ENCODE measurements at regions not wholly inside any gene's neighbourhood (a gene's known extent, or its start where the extent isn't known, plus 50 kb on each side); places are given as distances from the start of the nearest gene placed in this dataset.
A peak's percentile ranks its signal among the peaks of the same experiment; 100 is the strongest.

DNA sequence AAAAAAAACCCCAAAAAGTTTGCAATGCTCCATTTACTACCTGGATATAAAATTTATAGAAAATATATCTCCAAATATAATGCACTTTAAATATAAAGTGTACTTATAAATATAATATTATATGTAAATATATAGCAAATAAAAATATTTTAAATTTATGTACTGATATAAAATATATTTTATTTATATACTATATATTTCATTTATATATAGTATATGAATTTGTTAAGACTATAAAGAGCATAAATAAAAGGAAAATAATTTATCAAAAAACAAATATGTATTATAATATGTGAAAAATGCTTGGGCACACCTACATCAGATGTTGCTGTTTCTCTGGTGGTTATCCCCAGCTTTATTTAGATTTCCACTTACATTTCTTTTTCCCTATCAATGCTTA lies 71.0 kb upstream of the ZBTB18 start:
- H3K27ac ChIP-seq (ENCODE audit: low read depth, low read length), result no peak overlapping the region
- CTCF ChIA-PET, result no interaction called here
- H3K9me3 ChIP-seq (ENCODE audit: control insufficient read depth, insufficient read depth, low read length), result no peaks in the 10 kb centered on the region
- POLR2A ChIA-PET, result no interaction called here
- DNase-seq (ENCODE audit: low read depth, low spot score), result no peak
- peaks cover 6% of the 10 kb centered on the region for H3K27me3 ChIP-seq (ENCODE audit: control insufficient read depth, insufficient read depth, low read length)
- no peak overlapping the region for H3K4me3 ChIP-seq (ENCODE audit: low read depth, low read length)
- TF ChIP-seq, protein P1, sequence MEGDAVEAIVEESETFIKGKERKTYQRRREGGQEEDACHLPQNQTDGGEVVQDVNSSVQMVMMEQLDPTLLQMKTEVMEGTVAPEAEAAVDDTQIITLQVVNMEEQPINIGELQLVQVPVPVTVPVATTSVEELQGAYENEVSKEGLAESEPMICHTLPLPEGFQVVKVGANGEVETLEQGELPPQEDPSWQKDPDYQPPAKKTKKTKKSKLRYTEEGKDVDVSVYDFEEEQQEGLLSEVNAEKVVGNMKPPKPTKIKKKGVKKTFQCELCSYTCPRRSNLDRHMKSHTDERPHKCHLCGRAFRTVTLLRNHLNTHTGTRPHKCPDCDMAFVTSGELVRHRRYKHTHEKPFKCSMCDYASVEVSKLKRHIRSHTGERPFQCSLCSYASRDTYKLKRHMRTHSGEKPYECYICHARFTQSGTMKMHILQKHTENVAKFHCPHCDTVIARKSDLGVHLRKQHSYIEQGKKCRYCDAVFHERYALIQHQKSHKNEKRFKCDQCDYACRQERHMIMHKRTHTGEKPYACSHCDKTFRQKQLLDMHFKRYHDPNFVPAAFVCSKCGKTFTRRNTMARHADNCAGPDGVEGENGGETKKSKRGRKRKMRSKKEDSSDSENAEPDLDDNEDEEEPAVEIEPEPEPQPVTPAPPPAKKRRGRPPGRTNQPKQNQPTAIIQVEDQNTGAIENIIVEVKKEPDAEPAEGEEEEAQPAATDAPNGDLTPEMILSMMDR (IDR thresholded peaks at IDR 0.05; ENCODE audit: low read depth, low read length), result no peak

DNA sequence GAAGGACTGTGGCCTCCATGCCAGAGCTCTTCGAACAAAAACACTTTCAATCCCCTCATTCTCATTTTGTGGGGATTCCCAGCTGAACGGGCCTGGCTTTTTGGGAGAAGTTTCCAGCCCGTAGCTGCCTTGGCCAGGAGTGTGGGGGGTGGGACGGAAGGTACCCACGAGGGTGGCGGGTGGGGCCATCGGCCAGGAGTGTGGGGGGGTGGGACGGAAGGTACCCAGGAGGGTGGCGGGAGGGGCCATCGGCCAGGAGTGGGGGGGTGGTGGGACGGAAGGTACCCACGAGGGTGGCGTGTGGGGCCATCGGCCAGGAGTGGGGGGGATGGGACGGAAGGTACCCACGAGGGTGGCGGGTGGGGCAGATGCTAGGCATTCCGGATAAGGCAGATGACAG lies 71.7 kb upstream of the ZBTB18 start:
- Histone ChIP-seq H3K27ac (ENCODE audit: low read depth, low read length) (no peak overlapping the region), H3K9me3 (ENCODE audit: control insufficient read depth, insufficient read depth, low read length) (no peaks in the 10 kb centered on the region), H3K4me3 (ENCODE audit: low read depth, low read length) (no peak overlapping the region), H3K27me3 (ENCODE audit: control insufficient read depth, insufficient read depth, low read length) (peaks cover 6% of the 10 kb centered on the region)
- POLR2A ChIA-PET, result no interaction called here
- CTCF ChIA-PET, result no interaction called here
- no peak for DNase-seq (ENCODE audit: low read depth, low spot score)
- TF ChIP-seq, protein P1 (IDR thresholded peaks at IDR 0.05; ENCODE audit: low read depth, low read length), result no peak

DNA sequence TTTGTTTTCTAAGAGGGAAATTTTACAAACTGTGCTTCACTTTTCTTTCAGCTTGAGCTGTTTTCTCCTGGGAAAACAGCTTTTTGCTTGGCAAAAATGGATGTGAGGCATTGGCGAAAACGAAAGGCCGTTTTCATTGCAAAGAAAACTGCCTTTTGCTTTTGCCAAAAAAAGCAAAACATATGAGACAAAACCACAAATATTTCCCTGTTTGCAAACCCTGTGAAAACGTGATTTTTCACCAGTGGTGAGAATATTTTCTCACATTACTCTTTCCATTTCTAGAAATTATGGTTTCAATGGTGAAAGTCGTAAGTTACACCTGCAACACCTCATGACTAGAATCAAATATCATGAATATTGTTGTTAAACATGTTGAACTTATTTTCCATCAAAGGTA lies 74.0 kb upstream of the ZBTB18 start:
- TF ChIP-seq, protein P1 (IDR thresholded peaks at IDR 0.05; ENCODE audit: low read depth, low read length), result no peak
- Histone ChIP-seq H3K9me3 (ENCODE audit: control insufficient read depth, insufficient read depth, low read length) (no peaks in the 10 kb centered on the region), H3K4me3 (ENCODE audit: low read depth, low read length) (no peak overlapping the region), H3K27me3 (ENCODE audit: control insufficient read depth, insufficient read depth, low read length) (peaks cover 10% of the 10 kb centered on the region), H3K27ac (ENCODE audit: low read depth, low read length) (no peak overlapping the region)
- ChIA-PET POLR2A (no interaction called here), CTCF (no interaction called here)
- DNase-seq (ENCODE audit: low read depth, low spot score), result no peak

DNA sequence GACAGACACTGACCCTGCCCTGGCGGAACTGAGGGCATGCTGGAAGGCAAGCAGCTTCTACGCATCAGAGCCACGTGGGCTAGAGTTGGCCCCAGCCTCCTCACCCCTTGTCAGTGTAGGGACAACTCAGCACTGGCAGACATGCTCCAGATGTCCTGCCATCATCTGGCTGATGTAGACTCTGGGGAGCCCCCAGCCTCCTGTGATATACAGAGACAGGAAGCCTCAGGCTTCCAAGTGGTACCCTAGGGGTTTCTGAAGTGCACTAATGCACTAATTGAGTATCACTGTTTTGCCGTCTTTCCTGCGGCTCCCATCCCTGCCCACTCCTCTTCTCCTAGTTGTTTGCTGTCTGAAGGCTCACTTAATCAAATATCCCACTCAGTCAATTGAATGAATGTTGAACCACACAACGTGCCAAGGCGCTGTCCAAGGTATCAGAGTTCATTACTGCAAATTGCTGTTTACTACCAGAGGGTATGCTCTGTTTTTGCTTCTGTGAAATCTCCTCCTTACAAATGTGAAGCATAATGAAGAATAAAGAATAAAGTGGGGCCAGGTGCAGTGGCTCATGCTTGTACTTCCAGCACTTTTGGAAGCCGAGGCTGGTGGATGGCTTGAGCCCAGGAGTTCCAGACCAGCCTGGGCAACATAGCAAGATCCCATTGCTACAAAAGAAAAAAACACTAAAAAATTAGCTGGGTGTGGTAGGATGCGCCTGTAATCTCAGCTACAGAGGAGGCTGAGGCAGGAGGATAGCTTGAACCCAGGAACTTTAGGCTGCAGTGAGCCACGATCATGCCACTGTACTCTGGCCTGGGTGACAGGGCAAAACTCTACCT lies 76.4 kb upstream of the ZBTB18 start:
- TF ChIP-seq, protein P1 (IDR thresholded peaks at IDR 0.05; ENCODE audit: low read depth, low read length), result no peak
- ChIA-PET POLR2A (no interaction called here), CTCF (no interaction called here)
- Histone ChIP-seq H3K27me3 (ENCODE audit: control insufficient read depth, insufficient read depth, low read length) (peaks cover 10% of the 10 kb centered on the region), H3K9me3 (ENCODE audit: control insufficient read depth, insufficient read depth, low read length) (no peaks in the 10 kb centered on the region), H3K4me3 (ENCODE audit: low read depth, low read length) (no peak overlapping the region), H3K27ac (ENCODE audit: low read depth, low read length) (no peak overlapping the region)
- DNase-seq (ENCODE audit: low read depth, low spot score), result no peak

DNA sequence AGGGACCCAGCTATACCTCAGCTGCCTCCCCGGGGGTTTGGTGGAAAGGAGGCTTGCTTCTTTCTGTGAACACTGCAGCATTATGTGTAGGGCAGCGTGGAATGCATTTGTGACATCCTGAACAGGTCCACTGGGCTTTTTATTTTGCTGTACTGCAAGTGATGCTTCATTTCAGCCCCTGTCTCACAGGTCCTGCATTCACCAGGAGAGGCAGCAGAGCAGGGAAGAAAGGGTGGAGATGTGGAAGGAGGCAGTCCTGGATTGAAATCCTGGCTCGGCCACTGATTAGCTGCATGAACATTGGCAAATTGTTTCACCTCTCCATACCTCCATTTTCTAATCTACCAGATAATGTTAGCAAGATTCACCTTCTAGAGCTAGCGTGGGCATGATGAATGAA lies 77.9 kb upstream of the ZBTB18 start:
- no peak for DNase-seq (ENCODE audit: low read depth, low spot score)
- POLR2A ChIA-PET, result no interaction called here

More for the DNA sequence above, 77.9 kb upstream of the ZBTB18 start:
- H3K4me3 ChIP-seq (ENCODE audit: low read depth, low read length), result no peak overlapping the region
- H3K27me3 ChIP-seq (ENCODE audit: control insufficient read depth, insufficient read depth, low read length), result peaks cover 10% of the 10 kb centered on the region
- TF ChIP-seq, protein P1 (IDR thresholded peaks at IDR 0.05; ENCODE audit: low read depth, low read length), result 0 out of 2 replicates have a peak, but pooled peaks have one; percentile 13
- H3K27ac ChIP-seq (ENCODE audit: low read depth, low read length), result no peak overlapping the region
- CTCF ChIA-PET, result interaction anchor here (0.5 kb wide), 1 partner anchor 283 kb away, joined by 5 read pairs; no protein-coding TSS in a partner anchor
- no peaks in the 10 kb centered on the region for H3K9me3 ChIP-seq (ENCODE audit: control insufficient read depth, insufficient read depth, low read length)

Measured in AG04450 (cell line).